SKM-1 (cell line): ENCODE measurements at regions not wholly inside any gene's neighbourhood (a gene's known extent, or its start where the extent isn't known, plus 50 kb on each side); places are given as distances from the start of the nearest gene placed in this dataset.
A peak's percentile ranks its signal among the peaks of the same experiment; 100 is the strongest.

Experiments
- DNase-seq: peaks from one replicate; lab custom pipeline; 2025; ENCODE audit not compliant: unreplicated experiment; lab: John Stamatoyannopoulos, UW

- no peak for DNase-seq
These were observed 93.2 kb downstream of the AKR1D1 start for GRCh38 chr7:138169441-138169851.

- no peak for DNase-seq
These were observed 94.0 kb downstream of the AKR1D1 start for GRCh38 chr7:138170298-138170697.

- DNase-seq: no peak
These were observed 94.9 kb downstream of the AKR1D1 start for GRCh38 chr7:138170959-138171703.

GRCh38 chr7:138173548-138173947 is 97.3 kb downstream of the AKR1D1 start:
- DNase-seq: no peak

GRCh38 chr7:138176060-138176459 is 99.8 kb downstream of the AKR1D1 start:
- DNase-seq: no peak

- no peak for DNase-seq
These were observed 107.9 kb downstream of the AKR1D1 start for GRCh38 chr7:138184191-138184590.

DNA sequence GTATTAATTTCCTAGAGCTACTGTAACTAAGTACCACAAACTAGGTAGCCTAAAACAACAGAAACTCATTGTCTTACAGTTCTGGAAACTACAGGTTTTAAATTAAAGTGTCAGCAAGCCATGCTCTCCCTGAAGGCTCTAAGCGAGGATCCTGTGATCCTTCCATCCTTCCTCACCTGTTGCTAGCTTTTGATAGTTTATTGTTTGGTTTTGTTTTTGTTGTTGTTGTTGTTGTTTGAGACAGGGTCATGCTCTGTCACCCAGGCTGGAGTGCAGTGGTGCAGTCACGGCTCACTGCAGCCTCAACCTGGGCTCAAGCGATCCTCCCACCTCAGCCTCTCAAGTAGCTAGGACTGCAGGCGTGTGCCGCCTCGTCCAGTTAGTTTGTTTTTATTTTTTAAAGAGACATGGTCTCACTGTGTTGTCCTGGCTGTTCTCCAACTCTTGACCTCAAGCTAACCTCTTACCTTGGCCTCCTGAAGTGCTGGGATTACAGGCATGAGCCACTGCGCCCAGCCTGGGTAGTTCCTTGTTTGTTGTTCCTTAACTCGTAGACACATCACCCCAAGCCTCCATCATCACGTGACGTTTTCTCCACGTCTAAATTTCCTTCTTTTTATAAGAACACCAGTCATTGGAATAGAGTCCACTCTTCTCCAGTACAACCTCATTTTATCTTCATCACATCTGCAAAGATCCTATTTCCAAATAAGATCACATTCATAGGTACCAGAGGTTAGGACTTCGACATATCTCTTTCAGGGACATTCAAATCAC is 109.1 kb downstream of the AKR1D1 start:
- DNase-seq: no peak

DNA sequence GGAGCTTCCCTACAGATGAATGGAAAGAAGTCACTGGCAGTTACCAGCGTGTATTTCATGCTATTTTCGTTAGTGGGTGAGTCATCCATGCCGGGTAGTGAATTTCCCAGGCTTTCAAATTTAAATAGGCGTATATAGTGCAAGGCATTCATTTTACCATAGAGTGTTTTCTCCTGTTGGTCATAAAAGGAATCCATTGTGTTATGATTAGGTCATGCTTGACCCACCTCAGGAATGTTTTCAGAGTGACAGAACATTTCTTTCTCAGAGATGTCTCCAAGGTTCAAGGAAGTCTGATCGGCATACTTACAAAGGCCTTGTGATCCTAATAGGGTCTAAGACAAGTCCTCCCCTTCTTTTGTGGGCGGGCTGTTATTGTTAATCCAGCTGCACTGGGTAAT is 110.7 kb downstream of the AKR1D1 start:
- no peak for DNase-seq

GRCh38 chr7:138188290-138188858 is 112.1 kb downstream of the AKR1D1 start:
- peak; percentile 90 for DNase-seq

DNA sequence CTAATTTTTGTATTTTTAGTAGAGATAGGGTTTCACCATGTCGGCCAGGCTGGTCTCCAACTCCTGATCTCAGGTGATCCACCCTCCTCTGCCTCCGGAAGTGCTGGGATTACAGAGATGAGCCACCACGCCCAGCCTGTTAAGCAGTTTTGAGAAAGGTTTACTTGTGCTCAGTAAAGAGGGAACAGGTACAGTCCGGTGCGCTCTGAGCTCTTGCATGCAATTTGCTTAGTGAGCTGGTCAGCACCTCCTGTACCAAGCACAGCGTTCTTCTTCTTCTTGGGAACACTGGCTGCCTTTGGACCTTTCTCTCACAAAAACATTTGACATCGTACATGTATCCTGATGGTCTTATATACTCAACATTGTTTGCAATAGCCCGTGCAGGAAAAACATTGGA is 118.3 kb downstream of the AKR1D1 start:
- DNase-seq: no peak

DNA sequence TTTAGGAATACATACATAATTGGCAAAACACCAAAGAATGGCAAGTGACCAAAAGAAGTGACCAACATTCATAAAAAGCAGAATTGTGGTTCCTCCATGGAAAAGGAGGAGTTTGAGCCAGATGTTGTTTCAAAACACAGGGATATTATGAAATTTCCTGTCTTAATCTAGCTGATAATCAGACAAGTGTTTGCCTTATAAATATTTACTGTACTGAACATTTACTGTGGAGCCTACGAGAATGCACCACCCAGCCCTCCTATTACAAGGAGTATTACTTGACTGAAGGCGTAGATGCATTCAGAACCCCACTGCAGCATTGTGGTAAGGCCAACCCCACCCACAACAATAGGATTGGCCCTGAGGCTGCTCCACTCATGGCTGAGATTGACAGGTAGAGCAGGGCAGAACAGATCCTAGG is 118.9 kb downstream of the AKR1D1 start:
- no peak for DNase-seq

DNA sequence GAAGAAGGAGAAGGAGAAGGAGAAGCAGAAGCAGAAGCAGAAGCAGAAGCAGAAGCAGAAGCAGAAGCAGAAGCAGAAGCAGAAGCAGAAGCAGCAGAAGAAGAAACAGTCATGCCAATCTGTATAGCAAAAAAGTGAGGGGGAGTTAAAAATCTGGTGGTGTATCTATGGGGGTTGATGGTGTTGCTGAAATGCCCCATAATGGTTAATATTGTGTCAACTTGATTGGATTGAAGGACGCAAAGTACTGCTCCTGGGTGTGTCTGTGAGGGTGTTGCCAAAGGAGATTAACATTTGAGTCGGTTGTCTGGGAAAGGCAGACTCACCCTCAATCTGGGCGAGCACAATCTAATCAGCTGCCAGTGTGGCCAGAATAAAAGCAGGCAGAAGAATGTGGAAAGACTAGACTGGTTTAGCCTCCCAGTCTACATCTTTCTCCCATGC is 120.3 kb downstream of the AKR1D1 start:
- DNase-seq: peak; percentile 56

- DNase-seq: no peak
These were observed 121.0 kb downstream of the AKR1D1 start for GRCh38 chr7:138196971-138197896.

GRCh38 chr7:138204285-138204981 is 128.2 kb downstream of the AKR1D1 start:
- DNase-seq: no peak

DNA sequence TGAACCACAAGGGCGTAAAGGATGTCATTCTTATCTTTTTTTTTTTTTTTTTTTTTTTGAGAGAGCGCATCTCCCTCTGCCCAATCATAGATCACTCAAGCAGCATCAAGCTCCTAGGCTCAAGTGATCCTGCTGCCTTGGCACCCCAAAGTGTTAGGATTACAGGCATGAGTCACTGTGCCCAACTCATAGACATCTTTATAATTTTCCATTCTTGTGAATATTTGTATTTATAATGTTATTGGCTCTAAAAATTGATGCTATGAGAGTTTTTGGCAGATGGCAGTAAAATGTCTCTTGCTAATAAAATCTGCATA is 128.7 kb downstream of the AKR1D1 start:
- no peak for DNase-seq

- DNase-seq: no peak
These were observed 129.4 kb downstream of the AKR1D1 start for GRCh38 chr7:138205614-138206150.

GRCh38 chr7:138207555-138207971 is 131.3 kb downstream of the AKR1D1 start:
- DNase-seq: no peak

DNA sequence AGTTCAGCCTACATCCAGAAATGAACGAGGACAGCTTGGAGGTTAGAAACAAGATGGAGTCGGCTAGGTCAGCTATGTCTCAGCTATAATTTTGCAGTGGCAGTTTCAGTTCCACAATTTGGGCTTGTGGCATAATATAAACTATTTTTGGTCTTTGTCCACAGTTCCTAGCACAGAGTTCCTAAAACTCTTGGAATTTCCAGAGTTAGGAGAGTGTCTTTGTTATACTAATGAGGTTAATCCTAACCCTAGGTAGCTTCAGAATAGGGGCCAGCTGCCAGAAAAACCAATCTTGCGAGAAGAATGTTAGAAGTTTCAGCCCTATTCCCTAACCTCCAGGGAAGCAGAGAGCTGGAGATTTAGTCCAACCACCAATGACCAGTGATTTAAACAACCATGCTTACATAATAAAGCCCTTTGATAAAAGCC is 131.9 kb downstream of the AKR1D1 start:
- DNase-seq: no peak

GRCh38 chr7:138208864-138209263 is 132.6 kb downstream of the AKR1D1 start:
- DNase-seq: no peak

DNA sequence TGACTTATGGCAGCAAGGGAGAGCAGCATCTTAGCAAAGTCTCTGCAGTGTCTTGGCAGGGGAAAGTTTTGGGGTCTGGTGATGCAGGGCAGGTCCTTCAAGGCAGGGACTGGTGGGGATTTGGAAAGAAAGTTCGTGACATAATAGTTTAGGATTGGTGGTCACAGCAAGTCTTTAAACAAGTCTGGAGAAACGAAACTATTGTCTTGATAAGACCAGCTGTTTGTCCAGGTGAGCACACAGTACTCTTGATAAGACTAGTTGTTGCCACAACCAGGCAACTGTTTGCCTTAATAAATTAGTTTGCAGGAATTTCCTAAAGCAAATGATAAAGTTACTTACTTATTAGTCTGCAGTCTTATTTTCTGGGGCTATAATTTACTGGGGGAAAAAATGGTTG is 136.1 kb downstream of the AKR1D1 start:
- no peak for DNase-seq
